Thyroid gland (tissue), 4 donors: ENCODE measurements at regions not wholly inside any gene's neighbourhood (a gene's known extent, or its start where the extent isn't known, plus 50 kb on each side); places are given as distances from the start of the nearest gene placed in this dataset.

Source experiments
- CTCF ChIP-seq, 6 experiments: fragments of 200-600 bp in 3 of 6; fragments of 450-650 bp in 3 of 6; sonication (generic) in 3 of 6; IDR thresholded peaks; one replicate each; pipeline ENCODE4 v1.5.1; 2016 to 2019; ENCODE audit warnings: antibody characterized with exemption in 6 of 6, mild to moderate bottlenecking in 2 of 6, inconsistent platforms in 1 of 6, moderate library complexity in 1 of 6
- POLR2A ChIP-seq, 2 donors: fragments of 450-650 bp; IDR thresholded peaks; one replicate each; pipeline ENCODE4 v1.6.1; 2017; ENCODE audit warnings: antibody characterized with exemption in 2 of 2, mild to moderate bottlenecking in 2 of 2, moderate library complexity in 1 of 2

DNA sequence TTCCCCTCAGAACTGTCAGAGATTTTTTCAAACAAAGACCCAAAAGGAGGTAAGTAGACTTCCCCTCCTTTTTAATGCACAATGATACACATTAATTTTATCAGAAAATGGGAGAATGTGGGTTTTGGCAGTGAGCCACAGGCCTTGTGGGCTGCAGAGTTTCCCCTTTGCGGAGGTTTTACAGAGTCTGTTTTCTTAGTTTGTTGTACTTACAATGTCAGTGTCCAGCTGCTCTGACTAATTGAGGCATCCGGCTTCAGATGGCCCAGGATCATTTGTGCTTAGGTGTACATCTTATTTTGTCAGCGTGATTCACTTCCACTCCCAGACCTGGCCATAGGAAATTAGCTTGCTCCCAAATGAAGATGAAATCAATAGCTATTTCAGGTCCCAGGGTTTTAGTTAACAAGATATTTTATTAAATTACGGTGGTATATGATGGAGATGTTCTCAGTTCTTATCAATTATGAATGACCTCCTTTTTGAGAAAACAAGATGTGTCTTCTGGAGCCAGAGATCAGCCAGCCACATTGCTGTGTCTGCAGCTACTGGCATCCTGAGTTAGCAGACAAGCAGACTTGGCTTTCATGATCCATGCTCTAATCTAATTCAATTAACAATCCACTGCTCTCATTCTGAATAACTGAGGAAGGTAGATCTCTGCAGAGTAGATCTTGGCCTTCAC lies 1086.6 kb upstream of the SORCS1 start:
- no peak for TF ChIP-seq POLR2A (IDR thresholded peaks at IDR 0.05)
- no peak for TF ChIP-seq CTCF (IDR thresholded peaks at IDR 0.05)
